Ishikawa (cell line): ENCODE measurements at regions not wholly inside any gene's neighbourhood (a gene's known extent, or its start where the extent isn't known, plus 50 kb on each side); places are given as distances from the start of the nearest gene placed in this dataset.

ENCODE experiments used
- CREB1 ChIP-seq: IDR thresholded peaks from 2 replicates; pipeline ENCODE4 v1.6.1; 2012; ENCODE audit warnings: low read depth
- RAD21 ChIP-seq: IDR thresholded peaks from 2 replicates; pipeline ENCODE4 v1.6.1; 2012; ENCODE audit warnings: low read depth
- YY1 ChIP-seq: IDR thresholded peaks from 2 replicates; pipeline ENCODE4 v1.6.1; 2012; ENCODE audit warnings: low read depth

GRCh38 chr9:126171641-126172040 lies 155.0 kb upstream of the MVB12B start:
- TF ChIP-seq CREB1 (no peak), YY1 (no peak), RAD21 (no peak)
